ENCODE measurements at regions not wholly inside any gene's neighbourhood (a gene's known extent, or its start where the extent isn't known, plus 50 kb on each side); places are given as distances from the start of the nearest gene placed in this dataset.

GRCh38 chr10:108374991-108375390, 1210.5 kb upstream of the SORCS1 start:
- TF ChIP-seq, protein P1, sequence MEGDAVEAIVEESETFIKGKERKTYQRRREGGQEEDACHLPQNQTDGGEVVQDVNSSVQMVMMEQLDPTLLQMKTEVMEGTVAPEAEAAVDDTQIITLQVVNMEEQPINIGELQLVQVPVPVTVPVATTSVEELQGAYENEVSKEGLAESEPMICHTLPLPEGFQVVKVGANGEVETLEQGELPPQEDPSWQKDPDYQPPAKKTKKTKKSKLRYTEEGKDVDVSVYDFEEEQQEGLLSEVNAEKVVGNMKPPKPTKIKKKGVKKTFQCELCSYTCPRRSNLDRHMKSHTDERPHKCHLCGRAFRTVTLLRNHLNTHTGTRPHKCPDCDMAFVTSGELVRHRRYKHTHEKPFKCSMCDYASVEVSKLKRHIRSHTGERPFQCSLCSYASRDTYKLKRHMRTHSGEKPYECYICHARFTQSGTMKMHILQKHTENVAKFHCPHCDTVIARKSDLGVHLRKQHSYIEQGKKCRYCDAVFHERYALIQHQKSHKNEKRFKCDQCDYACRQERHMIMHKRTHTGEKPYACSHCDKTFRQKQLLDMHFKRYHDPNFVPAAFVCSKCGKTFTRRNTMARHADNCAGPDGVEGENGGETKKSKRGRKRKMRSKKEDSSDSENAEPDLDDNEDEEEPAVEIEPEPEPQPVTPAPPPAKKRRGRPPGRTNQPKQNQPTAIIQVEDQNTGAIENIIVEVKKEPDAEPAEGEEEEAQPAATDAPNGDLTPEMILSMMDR (IDR thresholded peaks at IDR 0.05; ENCODE audit: low read depth, low read length), result no peak
- Histone ChIP-seq H3K27me3 (ENCODE audit: control insufficient read depth, insufficient read depth, low read length) (no peaks in the 10 kb centered on the region), H3K9me3 (ENCODE audit: control insufficient read depth, insufficient read depth, low read length) (no peaks in the 10 kb centered on the region), H3K27ac (ENCODE audit: low read depth, low read length) (no peak overlapping the region), H3K4me3 (ENCODE audit: low read depth, low read length) (no peak overlapping the region)
- ChIA-PET CTCF (no interaction called here), POLR2A (no interaction called here)
- DNase-seq (ENCODE audit: low read depth, low spot score), result no peak

GRCh38 chr10:108365541-108365940, 1201.0 kb upstream of the SORCS1 start:
- TF ChIP-seq, protein P1 (IDR thresholded peaks at IDR 0.05; ENCODE audit: low read depth, low read length), result no peak
- Histone ChIP-seq H3K27ac (ENCODE audit: low read depth, low read length) (no peak overlapping the region), H3K27me3 (ENCODE audit: control insufficient read depth, insufficient read depth, low read length) (no peaks in the 10 kb centered on the region), H3K4me3 (ENCODE audit: low read depth, low read length) (no peak overlapping the region), H3K9me3 (ENCODE audit: control insufficient read depth, insufficient read depth, low read length) (no peaks in the 10 kb centered on the region; the same call in 1 of the 2 replicates)
- POLR2A ChIA-PET, result no interaction called here
- DNase-seq (ENCODE audit: low read depth, low spot score), result no peak
- CTCF ChIA-PET, result no interaction called here

GRCh38 chr10:108363576-108363975, 1199.1 kb upstream of the SORCS1 start:
- TF ChIP-seq, protein P1 (IDR thresholded peaks at IDR 0.05; ENCODE audit: low read depth, low read length), result no peak
- no peak for DNase-seq (ENCODE audit: low read depth, low spot score)
- POLR2A ChIA-PET, result no interaction called here
- H3K27ac ChIP-seq (ENCODE audit: low read depth, low read length), result no peak overlapping the region
- H3K9me3 ChIP-seq (ENCODE audit: control insufficient read depth, insufficient read depth, low read length), result no peaks in the 10 kb centered on the region; the same call in 1 of the 2 replicates
- no peak overlapping the region for H3K4me3 ChIP-seq (ENCODE audit: low read depth, low read length)
- no peaks in the 10 kb centered on the region for H3K27me3 ChIP-seq (ENCODE audit: control insufficient read depth, insufficient read depth, low read length)
- CTCF ChIA-PET, result no interaction called here

DNA sequence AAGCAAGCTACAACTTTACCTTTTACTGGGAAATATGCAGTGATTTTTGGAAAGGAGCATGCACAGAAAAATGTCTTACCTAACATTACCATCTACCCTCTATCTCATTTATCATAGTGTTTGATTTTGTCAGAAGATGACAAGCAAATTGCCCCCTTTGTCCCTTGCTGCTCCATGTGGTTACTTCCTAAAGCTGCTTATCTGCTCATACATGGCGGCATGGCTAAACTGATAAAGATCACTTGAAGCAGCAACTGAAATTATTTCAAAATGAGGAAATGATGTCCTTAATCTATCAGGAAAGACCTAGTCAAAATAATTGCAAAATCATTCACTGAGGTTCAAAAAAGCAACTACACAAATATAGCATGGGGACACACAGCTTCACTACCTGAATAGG, 1198.5 kb upstream of the SORCS1 start:
- POLR2A ChIA-PET, result no interaction called here
- CTCF ChIA-PET, result no interaction called here
- Histone ChIP-seq H3K4me3 (ENCODE audit: low read depth, low read length) (no peak overlapping the region), H3K9me3 (ENCODE audit: control insufficient read depth, insufficient read depth, low read length) (no peaks in the 10 kb centered on the region; the same call in 1 of the 2 replicates), H3K27ac (ENCODE audit: low read depth, low read length) (no peak overlapping the region), H3K27me3 (ENCODE audit: control insufficient read depth, insufficient read depth, low read length) (no peaks in the 10 kb centered on the region)
- TF ChIP-seq, protein P1 (IDR thresholded peaks at IDR 0.05; ENCODE audit: low read depth, low read length), result no peak
- DNase-seq (ENCODE audit: low read depth, low spot score), result no peak

DNA sequence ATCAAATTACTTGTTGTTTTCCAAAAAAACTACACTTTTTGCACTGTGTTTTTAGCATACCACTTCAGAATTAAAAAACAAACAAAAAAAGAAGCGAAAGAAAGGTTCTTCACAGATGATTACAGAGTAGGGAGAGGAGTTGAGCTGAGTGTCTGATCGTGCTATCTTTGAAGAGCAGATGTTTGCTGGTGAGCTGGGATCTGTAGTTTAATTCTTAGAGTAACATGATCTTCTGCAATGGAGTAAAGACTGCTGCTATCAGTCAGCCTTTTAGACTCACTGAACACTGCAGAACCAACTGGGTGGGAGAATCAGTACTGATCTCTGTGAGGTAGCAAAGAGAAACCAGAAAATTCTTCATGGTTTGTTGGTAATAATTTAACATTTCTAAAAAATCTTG, 1197.8 kb upstream of the SORCS1 start:
- no peak overlapping the region for H3K4me3 ChIP-seq (ENCODE audit: low read depth, low read length)
- TF ChIP-seq, protein P1 (IDR thresholded peaks at IDR 0.05; ENCODE audit: low read depth, low read length), result no peak
- ChIA-PET POLR2A (no interaction called here), CTCF (no interaction called here)
- no peaks in the 10 kb centered on the region; the same call in 1 of the 2 replicates for H3K9me3 ChIP-seq (ENCODE audit: control insufficient read depth, insufficient read depth, low read length)
- H3K27ac ChIP-seq (ENCODE audit: low read depth, low read length), result no peak overlapping the region
- no peak for DNase-seq (ENCODE audit: low read depth, low spot score)
- no peaks in the 10 kb centered on the region for H3K27me3 ChIP-seq (ENCODE audit: control insufficient read depth, insufficient read depth, low read length)
